ENCODE measurements at regions not wholly inside any gene's neighbourhood (a gene's known extent, or its start where the extent isn't known, plus 50 kb on each side); places are given as distances from the start of the nearest gene placed in this dataset.
"Not testable (repeated sequence)": the region's sequence is repeated elsewhere in the genome, so short reads cannot be mapped to it uniquely, and the experiment has no call there.

- DNase-seq (ENCODE audit: low read depth), result no peak
These were observed 74.1 kb downstream of the SLC35B3 start for GRCh38 chr6:8361259-8361658.

DNA sequence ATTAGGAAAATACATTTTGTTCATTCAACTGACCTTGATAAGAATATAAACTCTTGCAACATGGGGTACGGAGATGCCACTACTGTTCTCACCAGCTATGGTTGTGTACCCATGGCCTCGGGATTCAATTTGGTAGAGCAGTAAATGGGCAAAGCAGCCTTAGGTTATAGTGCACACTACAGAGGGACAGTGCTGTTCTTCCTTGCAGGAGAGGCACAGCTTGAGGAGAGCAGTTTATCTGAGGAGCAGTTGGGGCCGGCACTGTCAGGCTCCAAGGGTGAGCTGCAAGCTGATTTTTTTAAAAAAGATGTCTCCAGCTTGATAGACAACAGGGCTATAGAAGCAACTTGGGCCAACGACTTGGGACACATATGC, 82.4 kb downstream of the SLC35B3 start:
- DNase-seq (ENCODE audit: low read depth), result no peak

DNA sequence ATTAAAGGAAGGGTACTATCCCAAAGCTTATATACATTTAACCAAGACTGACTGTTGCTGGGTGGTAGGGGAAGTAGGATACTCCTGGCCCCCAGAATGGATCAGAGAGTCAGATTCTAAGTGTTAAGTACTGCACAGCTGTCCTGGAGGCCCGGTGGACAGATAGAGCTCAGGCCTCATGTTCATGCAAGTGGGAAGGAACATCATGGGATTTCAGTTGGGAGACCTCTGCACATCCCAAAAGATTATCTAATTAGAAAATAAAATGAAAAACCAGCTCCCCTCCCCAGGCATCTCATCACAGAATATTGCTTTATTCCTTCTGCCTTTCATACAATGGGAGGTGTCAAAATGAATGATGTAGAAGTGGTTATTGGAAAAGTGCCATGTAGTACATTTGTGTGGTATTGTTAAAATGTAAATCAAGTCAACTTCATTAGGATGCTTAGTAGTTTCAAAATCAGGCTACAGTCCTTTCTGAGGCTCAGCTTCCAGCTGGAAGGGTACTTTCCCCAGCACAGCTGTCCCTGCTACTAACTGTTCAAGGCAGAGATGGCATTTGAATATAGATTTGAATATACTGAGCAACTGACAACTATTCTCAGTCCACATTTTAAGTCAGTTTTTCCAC, 82.9 kb downstream of the SLC35B3 start:
- no peak for DNase-seq (ENCODE audit: low read depth)

GRCh38 chr6:8343600-8343999, 91.7 kb downstream of the SLC35B3 start:
- no peak for DNase-seq (ENCODE audit: low read depth)

DNA sequence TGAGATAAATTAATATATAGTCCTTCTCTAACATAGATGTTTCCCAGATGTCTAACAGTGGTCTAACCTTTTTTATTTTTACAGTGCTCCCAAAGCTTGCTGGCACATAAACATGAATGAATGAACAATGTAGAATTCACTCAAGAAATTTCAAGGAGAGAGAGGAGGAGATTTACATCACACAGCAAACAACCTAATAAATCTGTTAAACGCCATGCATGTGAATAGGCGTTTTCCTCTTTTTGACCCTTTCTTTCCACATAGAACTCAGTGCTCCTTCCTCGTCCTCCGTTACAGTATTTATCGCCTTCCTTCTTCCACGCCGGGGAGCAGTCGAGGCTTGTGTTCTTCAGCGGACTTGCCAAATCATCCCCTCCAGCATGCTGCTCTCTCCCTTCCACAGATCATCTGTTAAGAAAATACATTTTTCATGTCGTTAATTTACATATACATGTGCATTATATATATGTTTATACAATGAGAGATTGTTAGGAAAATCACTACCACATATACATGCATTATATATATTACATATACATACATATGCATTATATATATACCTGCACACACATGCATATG, 93.0 kb downstream of the SLC35B3 start:
- no peak for DNase-seq (ENCODE audit: low read depth)

DNA sequence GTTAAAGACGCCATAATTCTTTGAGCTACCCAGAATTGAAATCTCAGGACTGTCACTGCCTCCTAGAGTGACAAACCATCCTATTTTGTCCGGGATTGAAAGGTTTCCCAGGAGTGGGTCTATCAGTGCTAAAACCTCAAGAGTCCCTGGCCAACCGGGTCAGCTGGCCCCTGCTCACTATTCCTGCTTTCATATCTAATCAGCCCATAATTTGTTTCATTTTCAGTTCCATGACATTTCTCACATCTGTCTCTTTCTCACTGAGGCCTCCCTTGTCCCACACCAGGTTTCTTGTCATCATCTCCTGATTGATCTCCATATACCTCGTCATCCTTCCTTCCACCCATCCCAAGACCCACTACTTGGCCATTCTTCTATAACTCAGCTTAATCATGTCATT, 98.2 kb downstream of the SLC35B3 start:
- no peak for DNase-seq (ENCODE audit: low read depth)

GRCh38 chr6:8336406-8337057, 98.8 kb downstream of the SLC35B3 start:
- DNase-seq (ENCODE audit: low read depth), result no peak

DNA sequence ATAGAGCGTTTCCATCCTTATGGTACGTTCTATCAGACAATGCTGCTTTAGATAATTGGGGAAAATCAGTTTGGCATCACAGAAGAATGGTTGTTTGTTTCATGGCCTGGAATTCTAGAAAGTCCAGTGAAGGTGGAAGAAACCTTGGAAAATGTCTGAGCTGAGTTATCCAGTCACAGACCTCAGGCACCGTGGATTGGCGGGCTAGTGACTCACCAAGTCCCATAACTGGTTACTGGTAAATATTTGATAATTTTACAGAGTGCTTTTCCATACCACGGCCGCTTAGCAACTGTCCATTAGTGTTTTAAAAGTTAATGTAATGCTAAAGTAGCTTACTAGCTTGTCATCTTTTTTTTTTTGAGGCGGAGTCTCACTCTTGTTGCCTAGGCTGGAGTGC, 99.4 kb downstream of the SLC35B3 start:
- DNase-seq (ENCODE audit: low read depth), result no peak

GRCh38 chr6:8335381-8335780, 100.0 kb downstream of the SLC35B3 start:
- no peak for DNase-seq (ENCODE audit: low read depth)

GRCh38 chr6:8334113-8334512, 101.2 kb downstream of the SLC35B3 start:
- DNase-seq (ENCODE audit: low read depth), result no peak

- DNase-seq (ENCODE audit: low read depth), result no peak
These were observed 105.8 kb downstream of the SLC35B3 start for GRCh38 chr6:8329562-8329961.

DNA sequence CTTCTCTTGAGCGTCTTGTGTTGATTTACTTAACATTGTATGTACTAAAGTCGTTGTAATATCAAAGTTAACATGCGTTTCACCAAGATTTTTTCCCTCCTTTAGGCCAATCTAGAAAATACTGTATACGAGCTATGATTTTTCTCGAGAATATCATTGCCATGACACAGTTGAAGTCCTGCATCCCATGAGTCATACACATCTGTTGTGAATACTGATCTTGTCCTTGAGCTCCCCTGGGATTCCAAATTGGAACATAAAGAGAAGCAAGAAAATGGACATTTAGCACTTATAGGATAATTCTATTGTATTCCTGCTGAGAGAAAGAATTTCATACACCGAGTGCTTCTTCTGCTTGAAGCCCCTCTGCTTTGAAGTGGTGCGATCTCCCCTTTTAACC, 109.6 kb downstream of the SLC35B3 start:
- no peak for DNase-seq (ENCODE audit: low read depth)

DNA sequence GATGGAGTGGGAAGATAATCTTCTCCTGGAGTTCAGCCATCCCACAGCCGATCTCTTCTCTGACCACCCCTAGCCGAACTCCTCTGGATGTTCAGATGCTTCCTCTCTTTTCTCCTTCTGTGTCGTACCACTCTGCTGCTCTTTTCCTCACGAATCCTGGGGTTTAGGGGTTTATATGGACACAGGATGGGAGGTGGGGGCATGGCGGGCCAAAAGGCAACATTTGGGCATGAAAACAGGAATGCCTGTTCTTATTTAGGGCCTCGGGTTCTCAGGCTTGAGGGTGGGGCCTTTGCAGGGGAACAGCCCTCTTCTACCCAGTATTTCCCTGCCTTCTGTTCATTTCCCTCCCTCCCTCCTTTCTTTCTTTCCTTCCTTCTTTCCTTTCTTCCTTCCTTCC, 112.7 kb downstream of the SLC35B3 start:
- no peak for DNase-seq (ENCODE audit: low read depth)

GRCh38 chr6:8321671-8322404, 113.5 kb downstream of the SLC35B3 start:
- no peak for DNase-seq (ENCODE audit: low read depth)

DNA sequence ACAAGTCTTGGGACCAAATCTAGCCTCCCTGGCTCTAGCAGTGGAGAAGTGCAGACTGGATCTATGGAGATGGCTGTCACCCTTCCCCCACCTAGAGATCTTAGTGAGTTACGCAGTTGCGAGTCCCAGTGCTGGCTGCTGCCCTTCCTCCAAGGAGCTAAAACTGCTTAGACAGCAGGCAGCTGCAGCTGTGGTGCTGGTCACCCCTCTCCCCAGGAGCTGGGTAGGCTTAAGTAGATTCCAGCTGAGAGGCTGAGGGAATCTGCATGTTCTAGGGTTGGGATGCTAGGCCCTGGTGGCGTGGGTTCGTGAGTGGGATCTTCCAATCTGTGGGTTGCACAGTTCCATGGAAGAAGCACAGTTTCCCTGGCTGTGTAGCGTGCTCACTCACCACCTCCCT, 120.2 kb downstream of the SLC35B3 start:
- no peak for DNase-seq (ENCODE audit: low read depth)

DNA sequence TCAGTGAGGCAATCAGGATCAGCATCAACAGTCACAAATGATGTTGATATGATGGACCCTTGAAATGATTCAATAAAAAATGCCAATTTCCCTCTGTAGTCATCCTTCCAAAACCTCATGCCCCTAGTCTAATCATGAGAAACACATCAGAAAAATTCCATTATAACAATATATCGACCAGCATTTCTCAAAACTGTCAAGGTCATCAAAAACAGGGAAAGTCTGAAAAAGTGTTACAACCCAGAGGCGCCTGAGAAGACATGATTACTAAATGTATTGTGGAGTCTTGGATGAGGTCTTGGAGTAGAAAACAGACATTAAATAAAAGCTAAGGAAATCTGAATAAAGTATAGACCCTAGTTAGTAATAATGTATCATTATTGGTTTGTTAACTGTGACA, 133.8 kb downstream of the SLC35B3 start:
- no peak for DNase-seq (ENCODE audit: low read depth)

DNA sequence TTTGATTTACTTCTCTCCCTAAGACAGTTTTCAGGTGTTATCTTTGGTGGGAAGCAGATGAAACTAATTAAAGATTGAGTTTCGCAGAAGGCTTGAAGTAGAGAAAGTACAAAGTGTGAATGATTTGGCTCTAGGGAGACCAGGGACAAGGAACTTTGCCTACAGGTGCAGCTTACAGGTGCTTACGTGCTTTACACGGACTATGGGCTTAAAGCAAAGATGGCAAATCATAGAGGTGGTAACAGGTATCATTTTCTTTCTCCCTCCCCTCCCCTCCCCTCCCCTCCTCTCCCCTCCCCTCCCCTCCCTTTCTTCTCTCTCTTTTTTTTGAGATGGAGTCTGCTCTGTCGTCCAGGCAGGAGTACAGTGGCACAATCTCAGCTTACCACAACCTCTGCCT, 136.3 kb downstream of the SLC35B3 start:
- DNase-seq (ENCODE audit: low read depth), result no peak

DNA sequence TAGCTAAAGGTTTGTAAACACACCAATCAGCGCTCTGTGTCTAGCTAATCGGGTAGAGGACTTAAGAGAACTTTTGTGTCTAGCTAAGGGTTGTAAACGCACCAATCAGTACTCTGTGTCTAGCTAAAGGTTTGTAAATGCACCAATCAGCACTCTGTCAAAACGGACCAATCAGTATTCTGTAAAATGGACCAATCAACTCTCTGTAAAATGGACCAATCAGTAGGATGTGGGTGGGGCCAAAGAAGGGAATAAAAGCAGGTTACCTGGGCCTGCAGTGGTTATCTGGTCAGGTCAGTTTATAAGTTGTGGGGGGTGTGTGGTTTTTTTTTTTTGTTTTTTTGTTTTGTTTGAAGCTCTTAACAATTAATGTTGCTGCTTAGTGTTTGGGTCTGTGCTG, 152.4 kb downstream of the SLC35B3 start:
- not testable (repeated sequence) for DNase-seq (ENCODE audit: low read depth)

DNA sequence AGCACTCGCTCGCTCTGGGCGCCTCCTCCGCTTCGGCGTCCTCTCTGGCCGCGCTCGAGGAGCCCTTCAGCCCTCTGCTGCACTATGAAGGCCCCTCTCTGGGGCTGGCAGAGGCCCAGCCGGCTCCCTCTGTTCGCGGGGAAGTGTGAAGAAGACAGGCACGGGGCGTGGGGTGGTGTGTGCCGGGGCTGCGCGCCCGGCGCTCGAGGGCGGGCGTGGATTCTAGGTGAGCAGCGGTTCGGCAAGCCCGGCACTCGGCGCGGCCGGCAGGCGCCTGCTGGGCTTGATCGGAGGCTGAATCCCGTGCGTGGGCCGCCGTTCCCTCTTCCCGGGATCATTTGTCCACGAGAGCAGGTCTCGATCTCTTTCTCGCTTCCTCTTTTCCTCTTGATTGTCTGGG, 153.0 kb downstream of the SLC35B3 start:
- DNase-seq (ENCODE audit: low read depth), result no peak

GRCh38 chr6:8279041-8279805, 156.1 kb downstream of the SLC35B3 start:
- no peak for DNase-seq (ENCODE audit: low read depth)

DNA sequence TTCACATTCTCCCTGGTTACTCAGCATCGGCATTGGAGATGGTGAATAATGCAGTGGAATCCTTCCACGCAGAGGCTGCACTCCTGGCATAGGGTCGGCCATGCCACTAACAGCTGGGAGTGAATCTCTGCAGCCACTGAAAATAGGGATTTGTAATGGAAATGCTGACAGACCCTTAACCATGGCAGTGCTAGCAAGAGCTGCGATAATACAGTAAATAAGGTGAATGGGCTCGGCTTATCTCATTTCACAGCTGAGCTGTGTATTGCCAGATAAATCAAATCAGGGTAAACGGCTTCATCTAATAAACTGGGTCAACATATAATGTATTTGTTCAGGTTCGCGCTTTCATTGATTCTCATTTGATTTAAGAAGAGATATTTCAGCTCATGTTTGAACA, 156.8 kb downstream of the SLC35B3 start:
- no peak for DNase-seq (ENCODE audit: low read depth)

GRCh38 chr6:8277769-8278168, 157.6 kb downstream of the SLC35B3 start:
- no peak for DNase-seq (ENCODE audit: low read depth)

All from stimulated activated CD8-positive, alpha-beta memory T cell treated with anti-CD3 and anti-CD28 coated beads, Interleukin-12 subunit alpha, Interleukin-12 subunit beta, amount 100 ng/mL, for 1 hour (primary cell).